Activated effector memory CD4-positive, alpha-beta T cell treated with anti-CD3 and anti-CD28 coated beads, Interleukin-2, amount 50 U/mL, for 16 hours (primary cell): ENCODE measurements at regions not wholly inside any gene's neighbourhood (a gene's known extent, or its start where the extent isn't known, plus 50 kb on each side); places are given as distances from the start of the nearest gene placed in this dataset.

Experiments
- DNase-seq: peaks from one replicate; pipeline ENCODE4 v3.0.0-alpha.2; 2020

GRCh38 chr12:45102818-45103217, 51.9 kb upstream of the DBX2 start:
- DNase-seq: no peak

GRCh38 chr12:45105996-45106395, 55.1 kb upstream of the DBX2 start:
- DNase-seq: no peak

- no peak for DNase-seq
Measured at GRCh38 chr12:45112306-45112705, 61.4 kb upstream of the DBX2 start.

GRCh38 chr12:45121224-45121623, 70.3 kb upstream of the DBX2 start:
- DNase-seq: no peak

GRCh38 chr12:45122768-45123380, 72.0 kb upstream of the DBX2 start:
- DNase-seq: no peak

- no peak for DNase-seq
Measured at GRCh38 chr12:45124485-45125155, 73.7 kb upstream of the DBX2 start.

GRCh38 chr12:45125997-45126396, 75.1 kb upstream of the DBX2 start:
- no peak for DNase-seq

- no peak for DNase-seq
Measured at GRCh38 chr12:45128637-45129036, 77.7 kb upstream of the DBX2 start.

GRCh38 chr12:45130881-45131281, 80.0 kb upstream of the DBX2 start:
- peak; percentile 66 for DNase-seq

- DNase-seq: no peak
Measured at GRCh38 chr12:45131506-45131905, 80.6 kb upstream of the DBX2 start.

GRCh38 chr12:45138609-45139008, 77.3 kb upstream of the ANO6 start:
- no peak for DNase-seq

- no peak for DNase-seq
Measured at GRCh38 chr12:45148006-45148405, 67.9 kb upstream of the ANO6 start.

- DNase-seq: no peak
Measured at GRCh38 chr12:45148619-45149018, 67.3 kb upstream of the ANO6 start.

- no peak for DNase-seq
Measured at GRCh38 chr12:45165284-45165683, 50.6 kb upstream of the ANO6 start.

GRCh38 chr12:45166056-45166455, 49.8 kb upstream of the ANO6 start:
- no peak for DNase-seq
